Activated CD4-positive, CD25-positive, alpha-beta regulatory T cell (primary cell): ENCODE measurements at regions not wholly inside any gene's neighbourhood (a gene's known extent, or its start where the extent isn't known, plus 50 kb on each side); places are given as distances from the start of the nearest gene placed in this dataset.

Experiments used
- DNase-seq, 4 experiments: peaks; one replicate each; lab custom pipeline; 2025; lab: John Stamatoyannopoulos, UW

- no peak for DNase-seq
Observed at GRCh38 chr1:30316056-30316455, 407.3 kb downstream of the MATN1 start.

- no peak for DNase-seq
Observed at GRCh38 chr1:30315185-30315960, 408.0 kb downstream of the MATN1 start.

GRCh38 chr1:30314591-30314990 is 408.8 kb downstream of the MATN1 start:
- DNase-seq = no peak

- DNase-seq = no peak
Observed at GRCh38 chr1:30313584-30313983, 409.8 kb downstream of the MATN1 start.

GRCh38 chr1:30313176-30313575 is 410.2 kb downstream of the MATN1 start:
- no peak for DNase-seq

- DNase-seq = no peak
Observed at GRCh38 chr1:30312226-30312625, 411.2 kb downstream of the MATN1 start.

- no peak for DNase-seq
Observed at GRCh38 chr1:30311749-30312148, 411.6 kb downstream of the MATN1 start.

- no peak for DNase-seq
Observed at GRCh38 chr1:30310966-30311742, 412.2 kb downstream of the MATN1 start.

GRCh38 chr1:30307182-30307581 is 416.2 kb downstream of the MATN1 start:
- no peak for DNase-seq

- DNase-seq = no peak
Observed at GRCh38 chr1:30305519-30305918, 417.9 kb downstream of the MATN1 start.

GRCh38 chr1:30305061-30305460 is 418.3 kb downstream of the MATN1 start:
- DNase-seq = no peak

GRCh38 chr1:30304080-30304479 is 419.3 kb downstream of the MATN1 start:
- DNase-seq = no peak

- DNase-seq = no peak
Observed at GRCh38 chr1:30303387-30303786, 420.0 kb downstream of the MATN1 start.

- DNase-seq = no peak
Observed at GRCh38 chr1:30302858-30303257, 420.5 kb downstream of the MATN1 start.

GRCh38 chr1:30300669-30301068 is 422.7 kb downstream of the MATN1 start:
- no peak for DNase-seq

- no peak for DNase-seq
Observed at GRCh38 chr1:30299393-30299792, 424.0 kb downstream of the MATN1 start.

- DNase-seq = no peak
Observed at GRCh38 chr1:30295674-30296073, 427.7 kb downstream of the MATN1 start.

- DNase-seq = no peak
Observed at GRCh38 chr1:30295266-30295665, 428.1 kb downstream of the MATN1 start.

- DNase-seq = no peak
Observed at GRCh38 chr1:30294508-30294907, 428.9 kb downstream of the MATN1 start.

GRCh38 chr1:30292451-30292850 is 430.9 kb downstream of the MATN1 start:
- DNase-seq = no peak

GRCh38 chr1:30291526-30291925 is 431.9 kb downstream of the MATN1 start:
- DNase-seq = no peak

GRCh38 chr1:30290581-30290980 is 432.8 kb downstream of the MATN1 start:
- DNase-seq = no peak

GRCh38 chr1:30287976-30288375 is 435.4 kb downstream of the MATN1 start:
- DNase-seq = no peak
